ENCODE measurements at regions not wholly inside any gene's neighbourhood (a gene's known extent, or its start where the extent isn't known, plus 50 kb on each side); places are given as distances from the start of the nearest gene placed in this dataset.

DNA sequence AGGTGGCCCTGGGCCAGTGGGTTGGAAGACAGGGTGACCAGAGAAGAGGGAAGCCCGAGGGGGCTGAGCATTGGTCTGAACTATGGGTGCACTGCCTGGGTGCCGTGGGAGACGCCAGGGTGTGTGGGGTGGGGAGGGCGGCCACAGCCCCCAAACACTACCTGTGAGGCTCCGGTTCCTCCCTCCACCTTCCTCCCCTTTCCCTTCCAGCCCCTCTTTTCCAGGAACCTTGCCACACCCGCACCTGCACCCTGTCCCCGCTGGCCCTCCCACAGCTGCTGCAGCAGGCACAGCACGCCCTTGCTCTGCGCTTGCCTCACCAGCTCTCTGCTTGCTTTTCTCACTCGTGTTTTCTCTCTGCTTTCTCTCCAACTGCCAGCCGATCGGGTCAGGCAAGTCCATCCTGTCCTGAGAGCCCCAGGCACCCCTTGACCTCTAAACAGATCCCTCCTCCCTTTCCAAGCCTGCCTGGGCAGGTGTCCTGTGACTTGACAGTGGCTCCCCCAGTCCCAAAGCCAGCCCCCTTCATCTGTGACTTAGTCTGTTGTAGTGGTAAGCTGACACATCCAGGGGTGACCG lies 193.7 kb downstream of the MSX2 start:
- TF ChIP-seq, protein P1, sequence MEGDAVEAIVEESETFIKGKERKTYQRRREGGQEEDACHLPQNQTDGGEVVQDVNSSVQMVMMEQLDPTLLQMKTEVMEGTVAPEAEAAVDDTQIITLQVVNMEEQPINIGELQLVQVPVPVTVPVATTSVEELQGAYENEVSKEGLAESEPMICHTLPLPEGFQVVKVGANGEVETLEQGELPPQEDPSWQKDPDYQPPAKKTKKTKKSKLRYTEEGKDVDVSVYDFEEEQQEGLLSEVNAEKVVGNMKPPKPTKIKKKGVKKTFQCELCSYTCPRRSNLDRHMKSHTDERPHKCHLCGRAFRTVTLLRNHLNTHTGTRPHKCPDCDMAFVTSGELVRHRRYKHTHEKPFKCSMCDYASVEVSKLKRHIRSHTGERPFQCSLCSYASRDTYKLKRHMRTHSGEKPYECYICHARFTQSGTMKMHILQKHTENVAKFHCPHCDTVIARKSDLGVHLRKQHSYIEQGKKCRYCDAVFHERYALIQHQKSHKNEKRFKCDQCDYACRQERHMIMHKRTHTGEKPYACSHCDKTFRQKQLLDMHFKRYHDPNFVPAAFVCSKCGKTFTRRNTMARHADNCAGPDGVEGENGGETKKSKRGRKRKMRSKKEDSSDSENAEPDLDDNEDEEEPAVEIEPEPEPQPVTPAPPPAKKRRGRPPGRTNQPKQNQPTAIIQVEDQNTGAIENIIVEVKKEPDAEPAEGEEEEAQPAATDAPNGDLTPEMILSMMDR (IDR thresholded peaks at IDR 0.05), result no peak
- TF ChIP-seq POLR2A (IDR thresholded peaks at IDR 0.05), result no peak

Measured in heart left ventricle (tissue), 13 donors.